Hematopoietic multipotent progenitor cell treated with erythropoietin and hydrocortisone succinate and interleukin-3 and kit ligand, for 4 days (in vitro differentiated cells): ENCODE measurements at regions not wholly inside any gene's neighbourhood (a gene's known extent, or its start where the extent isn't known, plus 50 kb on each side); places are given as distances from the start of the nearest gene placed in this dataset.

Experiments
- DNase-seq: peaks from one replicate; pipeline ENCODE4 v3.0.0-alpha.2; 2015

GRCh38 chr20:22366631-22367030, 217.7 kb downstream of the FOXA2 start:
- no peak for DNase-seq

GRCh38 chr20:22354647-22355046, 229.7 kb downstream of the FOXA2 start:
- no peak for DNase-seq

- DNase-seq = no peak
Measured at GRCh38 chr20:22353586-22353985, 230.8 kb downstream of the FOXA2 start.

- DNase-seq = no peak
Measured at GRCh38 chr20:22352019-22352418, 232.4 kb downstream of the FOXA2 start.

- no peak for DNase-seq
Measured at GRCh38 chr20:22350624-22351023, 233.7 kb downstream of the FOXA2 start.

GRCh38 chr20:22348010-22348409, 236.4 kb downstream of the FOXA2 start:
- no peak for DNase-seq

GRCh38 chr20:22346716-22347115, 237.7 kb downstream of the FOXA2 start:
- peak; percentile 64 for DNase-seq

- no peak for DNase-seq
Measured at GRCh38 chr20:22343612-22344011, 240.8 kb downstream of the FOXA2 start.

- no peak for DNase-seq
Measured at GRCh38 chr20:22342410-22342809, 242.0 kb downstream of the FOXA2 start.

GRCh38 chr20:22341508-22341907, 242.9 kb downstream of the FOXA2 start:
- no peak for DNase-seq

- DNase-seq = peak; percentile 5
Measured at GRCh38 chr20:22339946-22340345, 244.4 kb downstream of the FOXA2 start.

- peak; percentile 84 for DNase-seq
Measured at GRCh38 chr20:22339091-22339881, 245.1 kb downstream of the FOXA2 start.

- DNase-seq = no peak
Measured at GRCh38 chr20:22338140-22338708, 246.1 kb downstream of the FOXA2 start.

- DNase-seq = no peak
Measured at GRCh38 chr20:22335210-22335609, 249.2 kb downstream of the FOXA2 start.

- peak; percentile 83 for DNase-seq
Measured at GRCh38 chr20:22333885-22334545, 250.4 kb downstream of the FOXA2 start.

GRCh38 chr20:22324505-22324904, 259.9 kb downstream of the FOXA2 start:
- no peak for DNase-seq

GRCh38 chr20:22322513-22322912, 261.9 kb downstream of the FOXA2 start:
- DNase-seq = no peak

GRCh38 chr20:22321191-22321590, 263.2 kb downstream of the FOXA2 start:
- no peak for DNase-seq

- no peak for DNase-seq
Measured at GRCh38 chr20:22320245-22320915, 264.0 kb downstream of the FOXA2 start.

- DNase-seq = no peak
Measured at GRCh38 chr20:22315771-22316170, 268.6 kb downstream of the FOXA2 start.

- no peak for DNase-seq
Measured at GRCh38 chr20:22315073-22315472, 269.3 kb downstream of the FOXA2 start.

GRCh38 chr20:22312744-22313346, 271.5 kb downstream of the FOXA2 start:
- DNase-seq = peak; percentile 23

- DNase-seq = no peak
Measured at GRCh38 chr20:22308934-22309333, 275.4 kb downstream of the FOXA2 start.
